GM12878 (cell line): ENCODE measurements at regions not wholly inside any gene's neighbourhood (a gene's known extent, or its start where the extent isn't known, plus 50 kb on each side); places are given as distances from the start of the nearest gene placed in this dataset.

Experiments
- ATAC-seq: fragments of 200-7000 bp; cut with Tn5 transposase; 3 replicates; pipeline ENCODE4 v1.9.1; 2020; ENCODE audit warnings: mild to moderate bottlenecking, moderate library complexity
- BruUV-seq: library from RNA; stranded (reverse); fragments of 400-500 nt; replicated peaks from 2 replicates; lab custom pipeline; 2021; lab: Mats Ljungman, UMichigan
- CTCF ChIA-PET: fragments of 300-600 bp; sonication (Branson Sonifier 250); formaldehyde crosslinking; extraction: SDS; loops from one replicate; lab custom pipeline; 2021; ENCODE audit warnings: inconsistent platforms; lab: Yijun Ruan, JAX
- POLR2A ChIA-PET: fragments of 350-600 bp; formaldehyde crosslinking; extraction: SDS; loops from one replicate; lab custom pipeline; 2021; ENCODE audit warnings: inconsistent platforms; lab: Charles Lee
- RAD21 ChIA-PET: fragments of 300-600 bp; sonication (Branson Sonifier 250); formaldehyde crosslinking; loops from one replicate; lab custom pipeline; 2023; ENCODE audit warnings: antibody characterized with exemption; ENCODE audit not compliant: unreplicated experiment; lab: Charles Lee
- SMC1A ChIA-PET: fragments of 300-600 bp; sonication (Branson Sonifier 250); formaldehyde crosslinking; loops from one replicate; lab custom pipeline; 2023; ENCODE audit not compliant: unreplicated experiment, uncharacterized antibody; lab: Charles Lee
- DNase-seq: peaks from one replicate; pipeline ENCODE4 v3.0.0-alpha.2; 2011; ENCODE audit warnings: low read depth, low spot score
- FAIRE-seq: peaks from 3 replicates; lab custom pipeline; 2011; peaks lifted over from hg19 to GRCh38; lab: Jason Lieb, UNC
- H2AFZ ChIP-seq: 2 replicates; pipeline ENCODE4 v1.6.0; 2011; ENCODE audit warnings: low read depth, low read length, control low read depth; ENCODE audit not compliant: control insufficient read depth
- H3K27ac ChIP-seq: 2 replicates; pipeline ENCODE4 v1.5.1; 2011; ENCODE audit warnings: control low read depth; ENCODE audit not compliant: control insufficient read depth, insufficient read depth
- H3K27me3 ChIP-seq, 2 experiments: replicated peaks in 1 of 2; 2 replicates each; pipeline versions ENCODE4 v1.6.0 to v1.6.1; 2011; ENCODE audit warnings: low read length in 1 of 2; ENCODE audit not compliant: control insufficient read depth in 2 of 2, insufficient read depth in 2 of 2
- H3K36me3 ChIP-seq, 2 experiments: 2 replicates each; pipeline ENCODE4 v1.5.1; 2011; ENCODE audit warnings: low read length in 1 of 2; ENCODE audit not compliant: control insufficient read depth in 2 of 2, insufficient read depth in 2 of 2
- H3K4me1 ChIP-seq: 2 replicates; pipeline ENCODE4 v1.6.1; 2011; ENCODE audit warnings: mild to moderate bottlenecking, low read length, moderate library complexity, mixed read lengths; ENCODE audit not compliant: control insufficient read depth, insufficient read depth
- H3K4me2 ChIP-seq: 2 replicates; pipeline ENCODE4 v1.6.0; 2011; ENCODE audit warnings: control low read depth; ENCODE audit not compliant: control insufficient read depth, insufficient read depth
- H3K4me3 ChIP-seq: fragments of 200-600 bp; sonication (generic); 2 replicates; pipeline ENCODE4 v1.5.1; 2016
- H3K79me2 ChIP-seq: 2 replicates; pipeline ENCODE4 v1.6.0; 2011; ENCODE audit warnings: low read length; ENCODE audit not compliant: control insufficient read depth, insufficient read depth
- H3K9ac ChIP-seq: 2 replicates; pipeline ENCODE4 v1.8.0; 2011; ENCODE audit warnings: low read length, control low read depth, mixed read lengths; ENCODE audit not compliant: control insufficient read depth, insufficient read depth
- H3K9me3 ChIP-seq: replicated peaks from 3 replicates; pipeline ENCODE4 v1.5.1; 2011; ENCODE audit warnings: mild to moderate bottlenecking, low read length; ENCODE audit not compliant: control insufficient read depth, insufficient read depth
- H4K20me1 ChIP-seq: 2 replicates; pipeline ENCODE4 v1.6.0; 2011; ENCODE audit not compliant: control insufficient read depth, insufficient read depth
- BHLHE40 ChIP-seq, 2 experiments: fragments of 450-650 bp in 1 of 2; IDR thresholded peaks; 2 replicates each; pipeline ENCODE4 v1.6.1; 2011 to 2017; ENCODE audit warnings: low read depth in 2 of 2, borderline replicate concordance in 1 of 2, improper control_type of control experiment in 1 of 2, low read length in 1 of 2, mild to moderate bottlenecking in 1 of 2
- CHD2 ChIP-seq: IDR thresholded peaks from 2 replicates; pipeline ENCODE4 v1.6.1; 2011; ENCODE audit warnings: low read depth, low read length, improper control_type of control experiment, borderline replicate concordance
- EED ChIP-seq: sonication (generic); IDR thresholded peaks from 2 replicates; pipeline ENCODE4 v1.6.1; 2016; ENCODE audit warnings: antibody characterized with exemption, low read depth
- JUNB ChIP-seq: IDR thresholded peaks from 2 replicates; pipeline ENCODE4 v1.6.1; 2016; ENCODE audit warnings: antibody characterized with exemption, mild to moderate bottlenecking
- NR2C1 ChIP-seq: fragments of 450-650 bp; IDR thresholded peaks from 2 replicates; pipeline ENCODE4 v1.6.1; 2017; ENCODE audit warnings: antibody characterized with exemption, mild to moderate bottlenecking, moderate library complexity
- SMAD5 ChIP-seq: IDR thresholded peaks from 2 replicates; pipeline ENCODE4 v1.6.1; 2016; ENCODE audit warnings: antibody characterized with exemption, low read depth
- ZBTB4 ChIP-seq: fragments of 450-650 bp; formaldehyde crosslinking; IDR thresholded peaks from 2 replicates; pipeline ENCODE4 v1.4.0; 2022; ENCODE audit warnings: mild to moderate bottlenecking, moderate library complexity
- WGBS: methylation state at CpG from one replicate; pipeline ENCODE4 v1.1.6; 2016; ENCODE audit warnings: low lambda C conversion rate; ENCODE audit not compliant: insufficient replicate concordance, insufficient coverage; ENCODE audit errors: missing lambda C conversion rate; 5-methylcytosine and 5-hydroxymethylcytosine counted together
- in situ Hi-C: fragments of 300-500 bp; cut with MboI; formaldehyde crosslinking; loops from 9 replicates; pipeline ENCODE4 v1.14.3; 2018; ENCODE audit warnings: mixed read lengths
- intact Hi-C: fragments of 100-400 bp; cut with micrococcal nuclease; formaldehyde crosslinking; loops from one replicate; pipeline ENCODE4 v1.14.2; 2022; ENCODE audit not compliant: unreplicated experiment
- TF ChIP-seq, protein P1 (sequence below): fragments of 450-650 bp; IDR thresholded peaks from 2 replicates; pipeline ENCODE4 v1.6.1; 2014; ENCODE audit warnings: mild to moderate bottlenecking

- Histone ChIP-seq H3K4me1 (no peaks in the 10 kb centered on the region), H3K4me3 (no peak overlapping the region), H4K20me1 (no peaks in the 10 kb centered on the region), H3K36me3 (no peaks in the 10 kb centered on the region), H3K4me2 (no peak overlapping the region), H2AFZ (no peak overlapping the region), H3K27me3 (no peaks in the 10 kb centered on the region), H3K9ac (no peak overlapping the region), H3K27ac (no peak overlapping the region), H3K79me2 (no peaks in the 10 kb centered on the region), H3K9me3 (peaks cover 2% of the 10 kb centered on the region; the same call in 1 of the 3 replicates)
- in situ Hi-C loops (no loop called here), intact Hi-C loops (no loop called here)
- DNase-seq = no peak
- no peak for FAIRE-seq
- BruUV-seq = no TSS peak
- CTCF ChIA-PET = no interaction called here
- SMC1A ChIA-PET = no interaction called here
- POLR2A ChIA-PET = no interaction called here
- 40% methylated on average over 8 of the region's 8 CpGs for WGBS
- RAD21 ChIA-PET = no interaction called here
- no peak for ATAC-seq
- TF ChIP-seq JUNB (no peak), ZBTB4 (no peak), BHLHE40 (IDR thresholded peaks at IDR 0.05; ENCODE audit: borderline replicate concordance in 1 of 2, low read depth in 2 of 2, low read length in 1 of 2) (no peak), EED (no peak), NR2C1 (no peak), SMAD5 (no peak), CHD2 (no peak)
- TF ChIP-seq, protein P1, sequence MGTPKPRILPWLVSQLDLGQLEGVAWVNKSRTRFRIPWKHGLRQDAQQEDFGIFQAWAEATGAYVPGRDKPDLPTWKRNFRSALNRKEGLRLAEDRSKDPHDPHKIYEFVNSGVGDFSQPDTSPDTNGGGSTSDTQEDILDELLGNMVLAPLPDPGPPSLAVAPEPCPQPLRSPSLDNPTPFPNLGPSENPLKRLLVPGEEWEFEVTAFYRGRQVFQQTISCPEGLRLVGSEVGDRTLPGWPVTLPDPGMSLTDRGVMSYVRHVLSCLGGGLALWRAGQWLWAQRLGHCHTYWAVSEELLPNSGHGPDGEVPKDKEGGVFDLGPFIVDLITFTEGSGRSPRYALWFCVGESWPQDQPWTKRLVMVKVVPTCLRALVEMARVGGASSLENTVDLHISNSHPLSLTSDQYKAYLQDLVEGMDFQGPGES = no peak
These were observed 81.5 kb upstream of the NKX1-1 start for GRCh38 chr4:1487761-1488160.
